Cerebellar cortex (tissue), 1 donor: ENCODE measurements at regions not wholly inside any gene's neighbourhood (a gene's known extent, or its start where the extent isn't known, plus 50 kb on each side); places are given as distances from the start of the nearest gene placed in this dataset.

Experiments
- DNase-seq: peaks from one replicate; pipeline ENCODE4 v3.0.0-alpha.2; 2015; ENCODE audit warnings: low spot score

- no peak for DNase-seq
These were observed 55.1 kb downstream of the KIF4B start for GRCh38 chr5:155068616-155069100.

- no peak for DNase-seq
These were observed 56.4 kb downstream of the KIF4B start for GRCh38 chr5:155069961-155070360.

GRCh38 chr5:155070781-155071180 lies 57.2 kb downstream of the KIF4B start:
- DNase-seq, result no peak

GRCh38 chr5:155076379-155076778 lies 62.8 kb downstream of the KIF4B start:
- no peak for DNase-seq

GRCh38 chr5:155079698-155080097 lies 66.1 kb downstream of the KIF4B start:
- DNase-seq, result no peak

- no peak for DNase-seq
These were observed 67.2 kb downstream of the KIF4B start for GRCh38 chr5:155080721-155081120.

GRCh38 chr5:155081618-155082017 lies 68.1 kb downstream of the KIF4B start:
- no peak for DNase-seq

GRCh38 chr5:155082401-155082800 lies 68.8 kb downstream of the KIF4B start:
- DNase-seq, result no peak

GRCh38 chr5:155085282-155085989 lies 71.9 kb downstream of the KIF4B start:
- no peak for DNase-seq

- no peak for DNase-seq
These were observed 73.5 kb downstream of the KIF4B start for GRCh38 chr5:155087036-155087435.

- no peak for DNase-seq
These were observed 75.3 kb downstream of the KIF4B start for GRCh38 chr5:155088811-155089210.

GRCh38 chr5:155089643-155090042 lies 76.1 kb downstream of the KIF4B start:
- no peak for DNase-seq

- DNase-seq, result no peak
These were observed 77.6 kb downstream of the KIF4B start for GRCh38 chr5:155091063-155091648.

- no peak for DNase-seq
These were observed 78.5 kb downstream of the KIF4B start for GRCh38 chr5:155091768-155092717.

GRCh38 chr5:155094455-155094854 lies 80.9 kb downstream of the KIF4B start:
- no peak for DNase-seq

GRCh38 chr5:155097995-155098394 lies 84.4 kb downstream of the KIF4B start:
- DNase-seq, result no peak

GRCh38 chr5:155098433-155098832 lies 84.9 kb downstream of the KIF4B start:
- DNase-seq, result no peak

GRCh38 chr5:155101697-155102096 lies 88.1 kb downstream of the KIF4B start:
- no peak for DNase-seq

- DNase-seq, result no peak
These were observed 89.6 kb downstream of the KIF4B start for GRCh38 chr5:155103146-155103545.

- no peak for DNase-seq
These were observed 90.9 kb downstream of the KIF4B start for GRCh38 chr5:155104441-155104840.

- DNase-seq, result no peak
These were observed 92.7 kb downstream of the KIF4B start for GRCh38 chr5:155106221-155106620.

GRCh38 chr5:155113888-155114287 lies 100.3 kb downstream of the KIF4B start:
- no peak for DNase-seq

GRCh38 chr5:155114655-155115054 lies 101.1 kb downstream of the KIF4B start:
- DNase-seq, result no peak
